ENCODE measurements at regions not wholly inside any gene's neighbourhood (a gene's known extent, or its start where the extent isn't known, plus 50 kb on each side); places are given as distances from the start of the nearest gene placed in this dataset.

- TF ChIP-seq EZH2 (IDR thresholded peaks at IDR 0.05) (no peak), CTCF (IDR thresholded peaks at IDR 0.05) (no peak)
Measured at GRCh38 chr10:42935466-42935865, 141.4 kb upstream of the RET start.
